ENCODE measurements at regions not wholly inside any gene's neighbourhood (a gene's known extent, or its start where the extent isn't known, plus 50 kb on each side); places are given as distances from the start of the nearest gene placed in this dataset.

DNA sequence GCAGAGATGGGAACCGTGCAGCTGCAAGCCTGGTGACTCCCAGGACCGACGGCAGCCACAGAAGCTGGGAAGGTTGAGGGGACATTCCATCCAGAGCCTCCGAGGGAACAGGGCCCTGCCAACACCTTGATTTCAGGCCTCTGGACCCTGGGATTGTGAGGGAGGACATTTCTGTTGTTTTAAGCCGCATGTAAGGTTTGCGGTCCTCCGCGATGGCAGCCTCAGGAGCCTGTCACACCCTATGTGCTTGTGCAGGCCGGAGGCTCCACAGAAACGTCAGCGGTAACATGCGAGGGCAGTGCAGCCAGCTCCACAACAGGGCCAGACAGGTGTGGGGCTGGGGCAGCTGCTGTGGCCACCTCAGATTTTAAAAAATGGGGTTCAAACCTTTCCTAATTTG lies 144.7 kb upstream of the SHH start:
- in situ Hi-C loops (cut with MboI; ENCODE audit: low sequenced_read_pairs), result no loop called here
- H3K9me3 ChIP-seq, result no peaks in the 10 kb centered on the region
- no peak overlapping the region for H3K4me3 ChIP-seq
- DNase-seq (ENCODE audit: low spot score in 2 of 2), result no peak
- no peaks in the 10 kb centered on the region for H3K27me3 ChIP-seq (ENCODE audit: low read depth)
- no peaks in the 10 kb centered on the region for H3K4me1 ChIP-seq
- H3K36me3 ChIP-seq (replicated peaks), result no peaks in the 10 kb centered on the region

- in situ Hi-C loops (cut with MboI; ENCODE audit: low sequenced_read_pairs), result no loop called here
- H3K9me3 ChIP-seq, result no peaks in the 10 kb centered on the region
Observed at GRCh38 chr7:155955367-155955635, 143.0 kb upstream of the SHH start.

DNA sequence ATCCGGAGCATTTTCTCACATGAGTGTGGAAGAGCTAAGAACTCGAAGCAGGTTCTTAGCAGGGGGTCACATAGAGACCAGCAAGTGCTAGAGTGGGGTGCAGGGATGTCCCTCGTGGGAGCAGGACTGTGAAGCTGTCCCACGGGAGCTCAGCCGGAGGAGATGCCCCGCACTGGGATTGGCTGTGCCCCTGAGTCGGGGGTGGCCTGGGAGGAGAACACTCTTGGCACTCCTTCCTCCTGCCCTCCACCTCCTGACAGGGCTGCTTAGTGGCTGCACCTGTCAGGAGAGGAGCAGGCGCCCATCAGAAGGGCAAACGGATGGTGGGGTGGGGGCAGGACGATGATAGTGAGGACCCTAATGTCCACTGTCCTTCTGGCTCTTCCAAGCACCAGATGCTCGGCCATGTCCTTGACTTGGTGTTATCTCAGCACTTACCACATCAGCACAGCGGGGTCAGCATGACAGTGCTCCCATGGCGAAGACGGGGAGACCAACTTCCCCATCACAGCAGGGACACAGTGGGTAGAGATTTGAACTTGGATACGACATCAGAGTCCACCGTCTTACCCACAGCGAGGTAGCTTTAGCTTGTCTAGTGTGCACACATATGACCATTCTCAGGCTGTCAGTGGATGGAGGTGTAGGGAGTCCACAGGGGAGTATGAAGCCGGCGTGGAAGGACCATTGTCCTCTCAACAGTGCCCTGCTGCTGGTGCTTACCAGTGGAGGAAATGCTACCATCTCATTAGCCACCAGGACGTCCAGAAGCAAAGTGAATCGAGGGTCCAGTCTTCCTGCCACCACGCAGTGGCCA lies 142.5 kb upstream of the SHH start:
- no peaks in the 10 kb centered on the region for H3K36me3 ChIP-seq (replicated peaks)
- no peak for DNase-seq (ENCODE audit: low spot score in 2 of 2)

More at GRCh38 chr7:155955367-155955635, 143.0 kb upstream of the SHH start:
- no peak for DNase-seq (ENCODE audit: low spot score in 2 of 2)
- Histone ChIP-seq H3K4me1 (no peaks in the 10 kb centered on the region), H3K4me3 (no peak overlapping the region), H3K27me3 (ENCODE audit: low read depth) (no peaks in the 10 kb centered on the region), H3K36me3 (replicated peaks) (no peaks in the 10 kb centered on the region)

DNA sequence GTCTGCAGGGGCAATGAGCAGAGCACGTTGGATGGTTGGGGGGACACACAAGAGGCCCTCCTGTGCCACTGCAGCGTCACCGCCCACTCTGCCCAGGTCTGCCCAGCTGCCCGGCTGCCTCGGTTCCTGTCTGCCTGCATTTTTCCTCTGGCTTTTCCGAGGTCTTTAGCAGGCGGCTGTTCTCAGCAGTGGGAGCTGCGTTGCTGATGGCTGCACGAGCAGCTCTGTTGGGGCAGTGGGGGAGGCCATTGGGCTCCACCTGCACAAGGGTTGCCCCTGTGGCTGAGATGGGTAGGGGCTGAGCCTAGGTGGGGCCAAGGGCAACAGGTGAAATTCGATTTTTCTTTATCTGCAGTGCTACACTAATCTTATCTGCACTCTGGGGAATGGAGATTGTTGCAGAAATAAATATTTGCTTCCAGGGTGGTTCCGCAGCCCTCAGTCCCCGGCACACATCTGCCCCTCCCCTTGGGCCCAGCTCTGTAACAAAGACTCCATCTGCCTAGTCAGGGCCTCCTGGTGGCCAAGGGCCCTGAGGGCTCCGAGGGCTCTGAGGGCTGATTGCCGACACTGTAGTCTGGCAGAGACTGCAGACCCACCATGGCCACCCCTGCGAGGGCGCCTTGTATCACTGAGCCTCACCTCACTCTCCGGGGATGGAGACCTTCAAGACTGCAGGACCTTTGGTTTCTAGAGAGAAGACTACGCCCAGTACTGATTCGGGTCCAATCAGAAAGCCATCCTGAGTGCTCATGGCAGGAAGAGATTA lies 141.7 kb upstream of the SHH start:
- no peaks in the 10 kb centered on the region for H3K4me1 ChIP-seq
- no peaks in the 10 kb centered on the region for H3K36me3 ChIP-seq (replicated peaks)
- no peak overlapping the region for H3K4me3 ChIP-seq
- H3K9me3 ChIP-seq, result no peaks in the 10 kb centered on the region
- DNase-seq (ENCODE audit: low spot score in 2 of 2), result no peak
- in situ Hi-C loops (cut with MboI; ENCODE audit: low sequenced_read_pairs), result no loop called here
- no peaks in the 10 kb centered on the region for H3K27me3 ChIP-seq (ENCODE audit: low read depth)

More for the DNA sequence above, 142.5 kb upstream of the SHH start:
- in situ Hi-C loops (cut with MboI; ENCODE audit: low sequenced_read_pairs), result no loop called here
- Histone ChIP-seq H3K4me1 (no peaks in the 10 kb centered on the region), H3K9me3 (no peaks in the 10 kb centered on the region), H3K27me3 (ENCODE audit: low read depth) (no peaks in the 10 kb centered on the region), H3K4me3 (no peak overlapping the region)

DNA sequence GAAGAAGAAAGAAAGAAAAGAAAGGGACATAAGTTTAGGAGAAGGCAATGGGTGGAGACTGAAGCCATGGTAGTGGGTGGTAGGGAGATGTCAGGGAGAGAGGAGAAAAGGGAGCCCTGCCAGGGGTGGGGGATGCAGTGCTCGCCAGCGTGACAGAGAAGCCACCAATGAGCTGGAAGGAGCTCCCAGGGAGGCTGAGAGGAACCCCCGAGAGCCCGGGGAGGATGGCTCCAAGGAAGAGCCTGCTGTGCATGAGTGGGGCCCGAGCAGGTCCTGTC lies 141.2 kb upstream of the SHH start:
- in situ Hi-C loops (cut with MboI; ENCODE audit: low sequenced_read_pairs), result no loop called here
- Histone ChIP-seq H3K36me3 (replicated peaks) (no peaks in the 10 kb centered on the region), H3K4me3 (no peak overlapping the region), H3K27me3 (ENCODE audit: low read depth) (no peaks in the 10 kb centered on the region), H3K9me3 (no peaks in the 10 kb centered on the region), H3K4me1 (no peaks in the 10 kb centered on the region)
- DNase-seq (ENCODE audit: low spot score in 2 of 2), result no peak

GRCh38 chr7:155951554-155952158 lies 139.4 kb upstream of the SHH start:
- DNase-seq (ENCODE audit: low spot score in 2 of 2), result no peak
- no peaks in the 10 kb centered on the region for H3K4me1 ChIP-seq
- no peaks in the 10 kb centered on the region for H3K9me3 ChIP-seq
- in situ Hi-C loops (cut with MboI; ENCODE audit: low sequenced_read_pairs), result no loop called here
- no peaks in the 10 kb centered on the region for H3K27me3 ChIP-seq (ENCODE audit: low read depth)
- H3K36me3 ChIP-seq (replicated peaks), result no peaks in the 10 kb centered on the region
- no peak overlapping the region for H3K4me3 ChIP-seq

DNA sequence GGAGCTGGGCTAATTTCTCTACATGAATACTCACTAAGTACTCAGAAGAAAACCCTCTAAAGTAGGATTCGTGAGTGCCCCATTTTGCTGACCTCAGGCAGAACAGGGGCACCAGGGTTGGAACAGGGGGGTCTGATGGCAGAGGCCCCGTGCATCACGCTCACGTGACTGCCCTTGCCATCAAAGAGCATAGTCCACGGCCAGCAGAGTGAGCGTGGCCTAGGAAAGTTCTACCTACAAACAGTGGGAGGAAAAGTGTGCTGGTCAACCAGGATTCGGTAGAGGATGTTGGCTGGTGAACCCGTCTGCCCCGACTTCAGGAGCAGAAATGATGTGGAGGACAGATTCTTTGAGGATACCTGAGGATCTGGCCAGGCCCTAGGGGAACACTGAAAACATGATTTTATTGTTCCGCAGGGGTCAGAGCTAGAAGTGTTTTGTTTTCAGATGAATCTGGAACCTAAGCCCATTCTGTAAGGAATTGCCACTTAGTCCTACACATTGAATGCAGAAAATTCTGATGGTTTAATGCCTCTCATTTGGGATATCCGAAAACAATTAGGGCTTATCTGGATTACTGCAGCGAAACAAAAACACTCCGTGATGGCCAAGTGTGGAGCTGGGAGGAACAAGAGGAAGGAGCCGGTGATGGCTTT lies 138.8 kb upstream of the SHH start:
- H3K4me3 ChIP-seq, result no peak overlapping the region

GRCh38 chr7:155948845-155949244 lies 136.6 kb upstream of the SHH start:
- no peak for DNase-seq (ENCODE audit: low spot score in 2 of 2)
- Histone ChIP-seq H3K4me3 (no peak overlapping the region), H3K4me1 (no peaks in the 10 kb centered on the region), H3K27me3 (ENCODE audit: low read depth) (no peaks in the 10 kb centered on the region), H3K9me3 (no peaks in the 10 kb centered on the region), H3K36me3 (replicated peaks) (no peaks in the 10 kb centered on the region)
- in situ Hi-C loops (cut with MboI; ENCODE audit: low sequenced_read_pairs), result no loop called here

More for the DNA sequence above, 138.8 kb upstream of the SHH start:
- no peaks in the 10 kb centered on the region for H3K4me1 ChIP-seq
- H3K9me3 ChIP-seq, result no peaks in the 10 kb centered on the region
- H3K27me3 ChIP-seq (ENCODE audit: low read depth), result no peaks in the 10 kb centered on the region
- no peak for DNase-seq (ENCODE audit: low spot score in 2 of 2)
- in situ Hi-C loops (cut with MboI; ENCODE audit: low sequenced_read_pairs), result no loop called here
- H3K36me3 ChIP-seq (replicated peaks), result no peaks in the 10 kb centered on the region

- Histone ChIP-seq H3K4me3 (no peak overlapping the region), H3K9me3 (no peaks in the 10 kb centered on the region), H3K4me1 (no peaks in the 10 kb centered on the region), H3K27me3 (ENCODE audit: low read depth) (no peaks in the 10 kb centered on the region), H3K36me3 (replicated peaks) (no peaks in the 10 kb centered on the region)
- in situ Hi-C loops (cut with MboI; ENCODE audit: low sequenced_read_pairs), result no loop called here
- DNase-seq (ENCODE audit: low spot score in 2 of 2), result no peak
Observed at GRCh38 chr7:155948423-155948822, 136.2 kb upstream of the SHH start.

- no peaks in the 10 kb centered on the region for H3K4me1 ChIP-seq
- H3K27me3 ChIP-seq (ENCODE audit: low read depth), result no peaks in the 10 kb centered on the region
- H3K4me3 ChIP-seq, result no peak overlapping the region
- in situ Hi-C loops (cut with MboI; ENCODE audit: low sequenced_read_pairs), result no loop called here
- H3K9me3 ChIP-seq, result no peaks in the 10 kb centered on the region
- no peak for DNase-seq (ENCODE audit: low spot score in 2 of 2)
- no peaks in the 10 kb centered on the region for H3K36me3 ChIP-seq (replicated peaks)
Observed at GRCh38 chr7:155947051-155947450, 134.8 kb upstream of the SHH start.

GRCh38 chr7:155945670-155946325 lies 133.5 kb upstream of the SHH start:
- no peaks in the 10 kb centered on the region for H3K9me3 ChIP-seq
- no peaks in the 10 kb centered on the region for H3K27me3 ChIP-seq (ENCODE audit: low read depth)
- H3K36me3 ChIP-seq (replicated peaks), result no peaks in the 10 kb centered on the region
- no peak overlapping the region for H3K4me3 ChIP-seq
- in situ Hi-C loops (cut with MboI; ENCODE audit: low sequenced_read_pairs), result no loop called here
- DNase-seq (ENCODE audit: low spot score in 2 of 2), result no peak
- no peaks in the 10 kb centered on the region for H3K4me1 ChIP-seq

- Histone ChIP-seq H3K36me3 (replicated peaks) (no peaks in the 10 kb centered on the region), H3K4me1 (no peaks in the 10 kb centered on the region), H3K4me3 (no peak overlapping the region), H3K9me3 (no peaks in the 10 kb centered on the region), H3K27me3 (ENCODE audit: low read depth) (no peaks in the 10 kb centered on the region)
- no peak for DNase-seq (ENCODE audit: low spot score in 2 of 2)
- in situ Hi-C loops (cut with MboI; ENCODE audit: low sequenced_read_pairs), result no loop called here
Observed at GRCh38 chr7:155944901-155945300, 132.6 kb upstream of the SHH start.

DNA sequence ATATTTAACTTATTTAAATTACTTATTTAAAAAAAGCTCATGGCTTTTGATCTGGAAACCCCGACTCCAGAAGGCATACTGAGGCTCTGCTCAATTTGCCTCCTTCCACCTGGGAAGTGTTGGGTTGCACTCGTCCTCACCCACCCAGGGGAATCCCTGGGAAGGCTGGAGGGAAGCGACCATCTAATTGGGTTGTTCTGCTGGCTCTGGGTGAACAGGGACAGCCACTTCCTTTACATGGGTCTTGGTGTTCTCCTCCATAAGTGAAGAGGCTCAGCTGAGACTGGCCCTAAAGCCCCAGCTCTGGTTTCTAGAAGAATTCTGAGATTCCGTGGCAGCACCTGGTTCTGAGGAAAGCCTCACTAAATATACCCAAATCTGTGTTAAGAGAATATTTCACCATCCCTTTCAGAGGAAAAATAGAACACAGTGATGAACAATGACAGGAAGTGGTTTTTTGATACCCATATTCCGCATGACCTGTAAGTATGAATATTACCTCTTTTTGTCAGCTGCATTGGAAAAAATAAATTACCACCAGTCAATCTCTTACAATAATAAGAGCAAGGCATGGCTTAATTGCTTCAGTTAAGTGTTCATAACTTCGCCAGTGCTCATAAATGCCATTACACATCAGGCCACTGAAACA lies 131.1 kb upstream of the SHH start:
- H3K9me3 ChIP-seq, result no peaks in the 10 kb centered on the region
- no peaks in the 10 kb centered on the region for H3K36me3 ChIP-seq (replicated peaks)
- no peak overlapping the region for H3K4me3 ChIP-seq
- no peaks in the 10 kb centered on the region for H3K4me1 ChIP-seq
- in situ Hi-C loops (cut with MboI; ENCODE audit: low sequenced_read_pairs), result no loop called here
- no peaks in the 10 kb centered on the region for H3K27me3 ChIP-seq (ENCODE audit: low read depth)
- DNase-seq (ENCODE audit: low spot score in 2 of 2), result no peak

Data from HAP-1 (cell line).